ENCODE measurements at regions not wholly inside any gene's neighbourhood (a gene's known extent, or its start where the extent isn't known, plus 50 kb on each side); places are given as distances from the start of the nearest gene placed in this dataset.

DNA sequence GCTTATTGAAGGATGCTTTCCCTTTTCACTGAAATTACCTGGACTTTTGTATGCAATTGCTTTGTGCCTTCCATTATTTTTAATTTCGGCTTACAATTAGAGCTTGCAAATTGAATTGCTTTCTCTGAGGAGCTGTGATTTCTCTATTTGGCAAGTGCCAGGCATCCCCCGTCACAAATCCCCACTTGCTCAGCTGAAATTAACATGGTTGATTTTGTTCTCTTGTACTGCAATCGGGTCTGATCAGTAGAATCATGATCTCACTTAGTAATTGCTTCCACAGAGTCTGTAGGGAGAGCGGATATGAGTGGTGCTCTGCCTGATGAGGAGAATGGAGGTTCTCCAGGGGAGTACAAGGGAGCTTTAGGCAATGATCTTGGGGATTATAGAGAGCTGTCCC lies 495.5 kb upstream of the SGCD start:
- DNase-seq (no peak), ATAC-seq (no peak)
- Mint-ChIP-seq H3K9me3 (no peaks in the 10 kb centered on the region), H3K27ac (no peak overlapping the region), H3K4me1 (peaks cover 1% of the 10 kb centered on the region), H3K4me3 (no peak overlapping the region), H3K27me3 (no peaks in the 10 kb centered on the region), H3K36me3 (ENCODE audit: low read depth) (no peaks in the 10 kb centered on the region)

DNA sequence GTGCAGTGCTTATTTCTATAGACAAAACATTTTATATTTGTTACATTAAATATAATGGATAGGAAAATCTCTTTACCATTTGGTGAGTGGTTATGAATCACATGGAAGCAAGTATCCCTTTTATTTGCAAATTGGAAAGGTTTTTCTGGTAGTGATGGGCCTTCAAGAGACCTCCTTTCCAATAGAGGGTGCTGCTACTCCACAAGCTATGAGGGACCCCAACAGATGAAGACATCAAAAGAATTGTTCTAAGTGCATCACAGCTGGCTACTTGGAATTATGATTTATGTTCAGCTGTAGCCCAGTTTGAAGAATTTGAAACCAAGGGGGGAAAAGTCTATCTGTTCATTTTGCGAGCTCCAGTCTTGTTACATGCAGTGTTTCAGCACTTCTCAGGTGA lies 493.7 kb upstream of the SGCD start:
- Mint-ChIP-seq H3K4me3 (no peak overlapping the region), H3K27ac (no peak overlapping the region), H3K27me3 (no peaks in the 10 kb centered on the region), H3K9me3 (no peaks in the 10 kb centered on the region), H3K36me3 (ENCODE audit: low read depth) (no peaks in the 10 kb centered on the region), H3K4me1 (peaks cover under 1% of the 10 kb centered on the region)
- DNase-seq (no peak), ATAC-seq (no peak)

- ATAC-seq (no peak), DNase-seq (no peak)
- H3K9me3 Mint-ChIP-seq, result no peaks in the 10 kb centered on the region
- H3K36me3 Mint-ChIP-seq (ENCODE audit: low read depth), result no peaks in the 10 kb centered on the region
- H3K4me1 Mint-ChIP-seq, result no peaks in the 10 kb centered on the region
- no peak overlapping the region for H3K27ac Mint-ChIP-seq
- no peaks in the 10 kb centered on the region for H3K27me3 Mint-ChIP-seq
- H3K4me3 Mint-ChIP-seq, result no peak overlapping the region
Observed at GRCh38 chr5:155834271-155834975, 492.5 kb upstream of the SGCD start.

DNA sequence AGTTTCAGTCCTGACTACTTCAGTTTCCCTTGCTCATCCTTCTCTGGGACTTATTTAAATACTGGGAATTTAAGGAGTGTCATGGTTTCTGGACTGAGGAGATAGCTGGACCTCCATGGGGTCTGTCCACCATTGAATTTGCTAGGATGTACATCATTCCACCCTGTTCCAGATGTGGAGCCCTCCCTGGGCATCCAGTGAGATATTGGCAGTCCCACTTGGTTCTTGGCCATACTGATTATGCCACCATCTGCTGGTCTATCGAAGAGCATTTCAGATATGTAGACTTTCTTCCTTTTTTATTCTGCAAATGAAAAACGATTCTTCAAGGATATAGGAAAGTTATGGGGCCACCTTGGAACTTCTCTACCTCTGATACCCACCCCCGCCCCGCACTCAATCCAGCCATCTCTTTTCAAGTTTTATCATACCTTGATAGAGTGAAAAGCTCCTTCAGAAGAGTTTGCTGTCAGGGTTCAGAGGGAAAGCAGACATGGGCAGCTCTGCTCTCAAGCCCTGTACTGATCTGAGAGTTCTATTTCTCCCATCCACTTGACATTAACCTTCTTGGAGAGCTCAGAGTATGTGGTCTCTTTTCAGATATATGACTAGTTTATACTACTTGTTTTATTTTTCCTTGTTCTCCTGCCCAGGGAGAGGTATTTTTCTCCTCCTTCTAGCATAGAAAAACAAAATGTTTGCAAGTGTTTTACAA lies 490.7 kb upstream of the SGCD start:
- Mint-ChIP-seq H3K9me3 (no peaks in the 10 kb centered on the region), H3K27ac (no peak overlapping the region), H3K4me1 (no peaks in the 10 kb centered on the region), H3K36me3 (ENCODE audit: low read depth) (no peaks in the 10 kb centered on the region), H3K4me3 (no peak overlapping the region), H3K27me3 (no peaks in the 10 kb centered on the region)
- DNase-seq (no peak), ATAC-seq (no peak)

- ATAC-seq (no peak), DNase-seq (no peak)
- Mint-ChIP-seq H3K4me1 (no peaks in the 10 kb centered on the region), H3K27me3 (no peaks in the 10 kb centered on the region), H3K4me3 (no peak overlapping the region), H3K9me3 (no peaks in the 10 kb centered on the region), H3K27ac (no peak overlapping the region), H3K36me3 (ENCODE audit: low read depth) (no peaks in the 10 kb centered on the region)
Observed at GRCh38 chr5:155838394-155838793, 488.6 kb upstream of the SGCD start.

GRCh38 chr5:155839251-155840037 lies 487.5 kb upstream of the SGCD start:
- Mint-ChIP-seq H3K4me3 (no peak overlapping the region), H3K4me1 (no peaks in the 10 kb centered on the region), H3K27me3 (no peaks in the 10 kb centered on the region), H3K36me3 (ENCODE audit: low read depth) (no peaks in the 10 kb centered on the region), H3K27ac (no peak overlapping the region), H3K9me3 (no peaks in the 10 kb centered on the region)
- ATAC-seq (no peak), DNase-seq (no peak)

- Mint-ChIP-seq H3K27me3 (no peaks in the 10 kb centered on the region), H3K9me3 (no peaks in the 10 kb centered on the region), H3K4me1 (no peaks in the 10 kb centered on the region), H3K36me3 (ENCODE audit: low read depth) (no peaks in the 10 kb centered on the region), H3K4me3 (no peak overlapping the region), H3K27ac (no peak overlapping the region)
- DNase-seq (no peak), ATAC-seq (no peak)
Observed at GRCh38 chr5:155844542-155844941, 482.4 kb upstream of the SGCD start.

- H3K27me3 Mint-ChIP-seq, result peaks cover 8% of the 10 kb centered on the region
Observed at GRCh38 chr5:155850370-155850769, 476.6 kb upstream of the SGCD start.

GRCh38 chr5:155866971-155867370 lies 460.0 kb upstream of the SGCD start:
- H3K9me3 Mint-ChIP-seq, result no peaks in the 10 kb centered on the region
- no peaks in the 10 kb centered on the region for H3K36me3 Mint-ChIP-seq (ENCODE audit: low read depth)
- no peak overlapping the region for H3K4me3 Mint-ChIP-seq
- ATAC-seq (no peak), DNase-seq (no peak)
- no peak overlapping the region for H3K27ac Mint-ChIP-seq
- peaks cover 4% of the 10 kb centered on the region for H3K27me3 Mint-ChIP-seq
- H3K4me1 Mint-ChIP-seq, result no peaks in the 10 kb centered on the region

More at GRCh38 chr5:155850370-155850769, 476.6 kb upstream of the SGCD start:
- H3K9me3 Mint-ChIP-seq, result no peaks in the 10 kb centered on the region
- no peak for DNase-seq
- H3K36me3 Mint-ChIP-seq (ENCODE audit: low read depth), result no peaks in the 10 kb centered on the region
- no peak overlapping the region for H3K27ac Mint-ChIP-seq
- H3K4me1 Mint-ChIP-seq, result no peaks in the 10 kb centered on the region
- no peak for ATAC-seq
- H3K4me3 Mint-ChIP-seq, result no peak overlapping the region

- ATAC-seq, result no peak
- H3K4me3 Mint-ChIP-seq, result no peak overlapping the region
Observed at GRCh38 chr5:155867522-155868088, 459.4 kb upstream of the SGCD start.

DNA sequence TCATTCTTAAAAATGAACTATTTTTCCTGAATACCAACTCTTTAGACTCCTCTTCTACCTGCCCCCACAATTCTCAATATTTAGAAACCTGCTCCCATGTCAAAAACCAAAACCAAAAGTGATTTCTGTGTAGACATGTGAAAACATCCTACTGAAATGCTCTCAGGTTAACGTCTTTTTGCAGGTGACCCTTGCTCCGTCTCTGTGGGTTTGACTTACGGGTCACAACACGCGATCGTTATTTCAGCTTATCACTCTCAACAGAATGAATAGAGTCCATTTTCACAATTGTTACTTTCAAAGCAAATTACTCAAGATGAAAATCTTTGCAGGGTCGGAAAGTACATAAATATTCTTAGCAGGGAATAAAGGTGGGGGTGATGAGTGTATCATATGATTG lies 456.3 kb upstream of the SGCD start:
- H3K27ac Mint-ChIP-seq, result no peak overlapping the region
- no peak for DNase-seq
- no peaks in the 10 kb centered on the region for H3K4me1 Mint-ChIP-seq
- no peaks in the 10 kb centered on the region for H3K27me3 Mint-ChIP-seq
- no peaks in the 10 kb centered on the region for H3K36me3 Mint-ChIP-seq (ENCODE audit: low read depth)
- ATAC-seq, result no peak
- no peak overlapping the region for H3K4me3 Mint-ChIP-seq
- H3K9me3 Mint-ChIP-seq, result no peaks in the 10 kb centered on the region

More at GRCh38 chr5:155867522-155868088, 459.4 kb upstream of the SGCD start:
- H3K36me3 Mint-ChIP-seq (ENCODE audit: low read depth), result no peaks in the 10 kb centered on the region
- peaks cover 4% of the 10 kb centered on the region for H3K27me3 Mint-ChIP-seq
- H3K4me1 Mint-ChIP-seq, result no peaks in the 10 kb centered on the region
- no peak overlapping the region for H3K27ac Mint-ChIP-seq
- DNase-seq, result no peak
- no peaks in the 10 kb centered on the region for H3K9me3 Mint-ChIP-seq

- H3K36me3 Mint-ChIP-seq (ENCODE audit: low read depth), result no peaks in the 10 kb centered on the region
- no peaks in the 10 kb centered on the region for H3K4me1 Mint-ChIP-seq
- no peak overlapping the region for H3K27ac Mint-ChIP-seq
- H3K27me3 Mint-ChIP-seq, result no peaks in the 10 kb centered on the region
- no peaks in the 10 kb centered on the region for H3K9me3 Mint-ChIP-seq
- no peak for ATAC-seq
- DNase-seq, result no peak
- H3K4me3 Mint-ChIP-seq, result no peak overlapping the region
Observed at GRCh38 chr5:155871623-155872022, 455.3 kb upstream of the SGCD start.

DNA sequence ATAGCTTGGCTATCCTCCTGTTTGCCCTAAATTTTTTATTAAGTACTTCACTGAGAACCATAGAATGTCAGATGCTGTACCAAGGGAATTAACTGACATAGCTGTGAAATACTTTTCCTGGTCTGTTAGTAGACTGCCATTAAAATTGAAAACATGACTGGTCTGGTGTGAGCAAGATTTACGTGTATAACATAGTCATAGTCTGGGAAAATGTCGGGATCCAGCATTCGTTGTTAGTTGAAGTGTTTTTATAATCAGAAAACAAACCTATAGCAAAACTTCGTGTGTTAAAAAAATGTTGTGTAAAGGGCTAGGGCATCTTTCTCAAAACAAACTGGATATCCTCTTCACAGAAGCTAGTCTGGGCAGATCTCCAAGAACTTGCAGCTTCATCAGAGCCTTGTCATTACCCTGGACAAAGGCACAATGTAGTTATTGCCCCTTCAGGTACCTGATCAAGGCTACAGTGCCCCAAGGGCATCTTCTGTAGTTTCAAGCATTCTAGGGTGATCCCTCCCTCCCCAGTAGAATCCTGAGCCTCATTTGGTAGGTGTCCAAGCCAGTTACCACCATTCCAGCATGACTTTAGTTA lies 454.2 kb upstream of the SGCD start:
- H3K36me3 Mint-ChIP-seq (ENCODE audit: low read depth), result no peaks in the 10 kb centered on the region
- ATAC-seq, result no peak

DNA sequence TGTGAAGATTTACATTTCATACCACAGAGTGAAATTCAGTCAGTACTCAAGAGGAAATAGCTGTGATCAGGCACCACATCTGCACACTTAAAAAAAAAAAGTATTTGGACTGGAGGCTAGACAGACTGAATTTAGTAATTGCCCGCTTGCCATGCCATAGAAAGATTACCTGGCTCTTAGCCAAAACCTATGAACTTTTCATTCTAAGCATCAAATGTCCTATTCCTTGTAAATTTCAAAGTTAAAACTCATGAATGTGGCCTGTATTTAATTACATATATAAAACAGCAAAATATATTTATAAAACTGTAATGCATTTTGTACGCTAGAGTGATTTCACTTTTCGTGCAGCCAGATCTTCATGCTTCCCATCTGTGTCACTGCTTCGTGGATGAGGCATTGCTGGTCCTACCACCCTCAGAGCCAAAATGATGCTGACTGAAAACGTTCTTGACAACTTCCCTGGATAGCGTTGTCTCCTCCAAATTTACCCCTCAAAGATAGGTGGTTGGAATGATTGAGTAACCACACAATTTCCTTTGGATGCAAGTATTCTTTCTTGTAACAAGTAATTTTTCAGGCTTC lies 447.9 kb upstream of the SGCD start:
- Mint-ChIP-seq H3K9me3 (no peaks in the 10 kb centered on the region), H3K27ac (no peak overlapping the region), H3K4me3 (no peak overlapping the region), H3K27me3 (no peaks in the 10 kb centered on the region), H3K36me3 (ENCODE audit: low read depth) (no peaks in the 10 kb centered on the region), H3K4me1 (no peaks in the 10 kb centered on the region)
- ATAC-seq (no peak), DNase-seq (no peak)

More for the DNA sequence above, 454.2 kb upstream of the SGCD start:
- Mint-ChIP-seq H3K9me3 (no peaks in the 10 kb centered on the region), H3K27ac (no peak overlapping the region), H3K4me3 (no peak overlapping the region), H3K4me1 (no peaks in the 10 kb centered on the region), H3K27me3 (no peaks in the 10 kb centered on the region)
- DNase-seq, result no peak
